A549 (cell line): ENCODE measurements at regions not wholly inside any gene's neighbourhood (a gene's known extent, or its start where the extent isn't known, plus 50 kb on each side); places are given as distances from the start of the nearest gene placed in this dataset.

Experiments
- ATAC-seq, 2 experiments: fragments of 200-7000 bp in 1 of 2; fragments of >200 bp in 1 of 2; cut with Nextera tagmentation in 1 of 2; cut with Tn5 transposase in 1 of 2; 3 replicates each; pipeline versions ENCODE4 v1.8.0 to v1.9.1; 2018 to 2020; ENCODE audit warnings: mild to moderate bottlenecking in 1 of 2, moderate library complexity in 1 of 2
- CTCF ChIA-PET: fragments of 300-600 bp; sonication (Branson Sonifier 250); formaldehyde crosslinking; extraction: SDS; loops from one replicate; lab custom pipeline; 2021; ENCODE audit warnings: antibody characterized with exemption, inconsistent platforms; lab: Yijun Ruan, JAX
- POLR2A ChIA-PET: fragments of 350-600 bp; formaldehyde crosslinking; extraction: SDS; loops from one replicate; lab custom pipeline; 2021; ENCODE audit warnings: antibody characterized with exemption, inconsistent platforms; lab: Yijun Ruan, JAX
- DNase-seq, 2 experiments: peaks; one replicate each; pipeline versions ENCODE4 v3.0.0 to v3.0.0-alpha.2; 2011 to 2016; ENCODE audit warnings: low read depth in 1 of 2, low spot score in 1 of 2
- FAIRE-seq: peaks from 2 replicates; lab custom pipeline; 2011; peaks lifted over from hg19 to GRCh38; lab: Jason Lieb, UNC
- H3K27ac ChIP-seq, 2 experiments: fragments of >200 bp; sonication (Bioruptor Twin); formaldehyde crosslinking; 3 replicates each; pipeline ENCODE4 v1.5.1; 2016 to 2017
- H3K4me1 ChIP-seq: fragments of >200 bp; sonication (Bioruptor Twin); formaldehyde crosslinking; 3 replicates; pipeline ENCODE4 v1.6.1; 2016
- H3K4me2 ChIP-seq: fragments of >200 bp; sonication (Bioruptor Twin); formaldehyde crosslinking; 3 replicates; pipeline ENCODE4 v1.6.1; 2016
- H3K4me3 ChIP-seq: fragments of >200 bp; sonication (Bioruptor Twin); formaldehyde crosslinking; 3 replicates; pipeline ENCODE4 v1.5.1; 2016
- H3K9me3 ChIP-seq: fragments of >200 bp; sonication (Bioruptor Twin); formaldehyde crosslinking; 3 replicates; pipeline ENCODE4 v1.6.1; 2016
- BCL3 ChIP-seq: fragments of >200 bp; sonication (Bioruptor Twin); formaldehyde crosslinking; IDR thresholded peaks from 3 replicates; pipeline ENCODE4 v1.6.1; 2016
- CHD4 ChIP-seq: fragments of 200-600 bp; sonication (generic); IDR thresholded peaks from 2 replicates; pipeline ENCODE4 v1.6.1; 2016; ENCODE audit warnings: antibody characterized with exemption, mild to moderate bottlenecking, borderline replicate concordance
- CTCF ChIP-seq: fragments of >200 bp; sonication (Bioruptor Twin); formaldehyde crosslinking; IDR thresholded peaks from 3 replicates; pipeline ENCODE4 v1.5.1; 2016
- E2F6 ChIP-seq: IDR thresholded peaks from 2 replicates; pipeline ENCODE4 v1.6.1; 2012; ENCODE audit warnings: low read depth, borderline replicate concordance
- ESRRA ChIP-seq: fragments of 150-350 bp; IDR thresholded peaks from 2 replicates; pipeline ENCODE4 v1.6.1; 2014; ENCODE audit warnings: mild to moderate bottlenecking, low read length, borderline replicate concordance
- FOSL2 ChIP-seq, 2 experiments: fragments of 450-650 bp in 1 of 2; fragments of >200 bp in 1 of 2; sonication (Bioruptor Twin) in 1 of 2; formaldehyde crosslinking; IDR thresholded peaks; 2 replicates each; pipeline versions ENCODE4 v1.5.0 to v1.6.1; 2016 to 2020; ENCODE audit warnings: mild to moderate bottlenecking in 1 of 2, moderate library complexity in 1 of 2
- HEYL ChIP-seq: fragments of 250-450 bp; sonication (Bioruptor Pico); IDR thresholded peaks from 2 replicates; pipeline ENCODE4 v1.8.0; 2021; ENCODE audit warnings: mild to moderate bottlenecking, moderate library complexity
- JUNB ChIP-seq: fragments of >200 bp; sonication (Bioruptor Twin); formaldehyde crosslinking; IDR thresholded peaks from 2 replicates; pipeline ENCODE4 v1.6.1; 2016
- KDM5A ChIP-seq: fragments of 200-600 bp; sonication (generic); IDR thresholded peaks from 2 replicates; pipeline ENCODE4 v1.6.1; 2016; ENCODE audit warnings: antibody characterized with exemption, mild to moderate bottlenecking
- MAFK ChIP-seq: fragments of 450-650 bp; IDR thresholded peaks from 2 replicates; pipeline ENCODE4 v1.6.1; 2014; ENCODE audit not compliant: partially characterized antibody
- MAX ChIP-seq: IDR thresholded peaks from 2 replicates; pipeline ENCODE4 v1.6.1; 2012
- NFE2L2 ChIP-seq: fragments of 150-350 bp; conservative IDR thresholded peaks from 2 replicates; pipeline ENCODE4 v1.6.1; 2014; ENCODE audit warnings: low read length
- PHF8 ChIP-seq: fragments of 200-600 bp; sonication (generic); IDR thresholded peaks from 2 replicates; pipeline ENCODE4 v1.6.1; 2016; ENCODE audit warnings: low read depth, mild to moderate bottlenecking, antibody characterized with exemption, moderate library complexity, borderline replicate concordance
- RAD21 ChIP-seq, 2 experiments: fragments of >200 bp in 1 of 2; sonication (Bioruptor Twin) in 1 of 2; formaldehyde crosslinking in 1 of 2; IDR thresholded peaks in 1 of 2; conservative IDR thresholded peaks in 1 of 2; 2 replicates in 1 of 2; 3 replicates in 1 of 2; pipeline ENCODE4 v1.6.1; 2012 to 2018; ENCODE audit warnings: inconsistent platforms in 1 of 2
- RNF2 ChIP-seq: fragments of 200-600 bp; sonication (generic); IDR thresholded peaks from 2 replicates; pipeline ENCODE4 v1.6.1; 2016; ENCODE audit warnings: low read depth, mild to moderate bottlenecking, antibody characterized with exemption, moderate library complexity, borderline replicate concordance
- ZC3H11A ChIP-seq: fragments of 450-650 bp; IDR thresholded peaks from 2 replicates; pipeline ENCODE4 v1.6.1; 2014; ENCODE audit warnings: antibody characterized with exemption, mild to moderate bottlenecking
- WGBS: methylation state at CpG from one replicate; pipeline ENCODE4 v1.1.6; 2017; ENCODE audit errors: missing lambda C conversion rate; 5-methylcytosine and 5-hydroxymethylcytosine counted together
- TF ChIP-seq, protein P1 (sequence below): fragments of 150-350 bp; IDR thresholded peaks from 2 replicates; pipeline ENCODE4 v1.6.1; 2014; ENCODE audit warnings: low read depth, mild to moderate bottlenecking, low read length

DNA sequence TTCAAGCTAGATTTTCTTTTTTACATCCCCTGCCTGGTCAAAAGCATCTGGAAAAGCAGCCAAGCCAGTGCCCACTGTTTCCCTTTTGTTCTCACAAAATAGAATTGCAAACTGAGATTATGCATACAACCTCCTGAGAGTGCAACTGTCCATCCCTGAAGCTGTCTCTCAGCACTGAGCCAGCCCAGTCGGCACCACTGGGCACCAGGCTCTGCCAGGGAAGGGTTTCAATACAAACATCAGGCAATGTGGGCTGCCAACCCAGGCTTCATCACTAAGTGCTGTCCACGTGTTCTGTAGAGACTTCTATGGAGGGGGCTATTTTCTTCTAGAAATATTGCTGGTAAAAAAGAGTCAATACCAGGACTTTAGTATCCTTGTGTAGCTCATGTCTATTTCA lies 356.3 kb upstream of the TBL1XR1 start:
- ChIA-PET CTCF (interaction anchor here (1.5 kb wide), 1 partner anchor 61 kb away, joined by 3 read pairs; no protein-coding TSS in a partner anchor), POLR2A (no interaction called here)
- no peak for DNase-seq

GRCh38 chr3:177554895-177555759 lies 357.8 kb upstream of the TBL1XR1 start:
- Histone ChIP-seq H3K4me3 (no peak overlapping the region), H3K4me2 (no peak overlapping the region), H3K27ac (peak overlapping the region in 1 of 2 experiments; percentile 17; a peak in 1 of 6 replicates), H3K9me3 (no peaks in the 10 kb centered on the region), H3K4me1 (0 out of 3 replicates have a peak, but pooled peaks cover 5% of the 10 kb centered on the region)
- 88% methylated on average over 2 of the region's 2 CpGs for WGBS
- TF ChIP-seq PHF8: no peak
- no peak for TF ChIP-seq FOSL2 (IDR thresholded peaks at IDR 0.05)
- TF ChIP-seq FOSL2 (CRISPR knock-in tag; IDR thresholded peaks at IDR 0.05): no peak
- TF ChIP-seq ESRRA: no peak
- TF ChIP-seq, protein P1, sequence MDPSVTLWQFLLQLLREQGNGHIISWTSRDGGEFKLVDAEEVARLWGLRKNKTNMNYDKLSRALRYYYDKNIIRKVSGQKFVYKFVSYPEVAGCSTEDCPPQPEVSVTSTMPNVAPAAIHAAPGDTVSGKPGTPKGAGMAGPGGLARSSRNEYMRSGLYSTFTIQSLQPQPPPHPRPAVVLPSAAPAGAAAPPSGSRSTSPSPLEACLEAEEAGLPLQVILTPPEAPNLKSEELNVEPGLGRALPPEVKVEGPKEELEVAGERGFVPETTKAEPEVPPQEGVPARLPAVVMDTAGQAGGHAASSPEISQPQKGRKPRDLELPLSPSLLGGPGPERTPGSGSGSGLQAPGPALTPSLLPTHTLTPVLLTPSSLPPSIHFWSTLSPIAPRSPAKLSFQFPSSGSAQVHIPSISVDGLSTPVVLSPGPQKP: no peak
- DNase-seq (no peak), FAIRE-seq (no peak), ATAC-seq (no peak)
- CTCF ChIA-PET: no interaction called here
- POLR2A ChIA-PET: interaction anchor here (0.6 kb wide), 1 partner anchor 36 kb away, joined by 3 read pairs; no protein-coding TSS in a partner anchor

More for the DNA sequence above, 356.3 kb upstream of the TBL1XR1 start:
- no peak for FAIRE-seq
- Histone ChIP-seq H3K4me2 (no peak overlapping the region), H3K4me3 (no peak overlapping the region), H3K4me1 (0 out of 3 replicates have a peak, but pooled peaks cover 5% of the 10 kb centered on the region), H3K9me3 (no peaks in the 10 kb centered on the region), H3K27ac (no peak overlapping the region)
- 64% methylated on average over 2 of the region's 2 CpGs for WGBS
- TF ChIP-seq HEYL (CRISPR knock-in tag) (no peak), ZC3H11A (no peak), KDM5A (no peak), MAFK (no peak), E2F6 (no peak), RNF2 (no peak), BCL3 (no peak), RAD21 (conservative IDR thresholded peaks at IDR 0.05 in 1 of 2, IDR thresholded peaks at IDR 0.05 in 1 of 2) (no peak), CHD4 (no peak), CTCF (no peak), MAX (no peak), JUNB (no peak), NFE2L2 (no peak)
- TF ChIP-seq, protein P1: no peak
- no peak for ATAC-seq
